PC-3 (cell line): ENCODE measurements at regions not wholly inside any gene's neighbourhood (a gene's known extent, or its start where the extent isn't known, plus 50 kb on each side); places are given as distances from the start of the nearest gene placed in this dataset.

Experiments used
- EZH2 ChIP-seq: fragments of 300-600 bp; sonication (generic); IDR thresholded peaks from one replicate; pipeline ENCODE4 v1.6.1; 2017; ENCODE audit warnings: antibody characterized with exemption, mild to moderate bottlenecking, low read length; ENCODE audit not compliant: unreplicated experiment
- TF ChIP-seq, protein P1 (sequence below): fragments of 300-600 bp; sonication (generic); conservative IDR thresholded peaks from 2 replicates; pipeline ENCODE4 v1.5.1; 2017; ENCODE audit warnings: antibody characterized with exemption, low read depth, mild to moderate bottlenecking, low read length

GRCh38 chr3:72490688-72491435 is 357.4 kb downstream of the SHQ1 start:
- TF ChIP-seq, protein P1, sequence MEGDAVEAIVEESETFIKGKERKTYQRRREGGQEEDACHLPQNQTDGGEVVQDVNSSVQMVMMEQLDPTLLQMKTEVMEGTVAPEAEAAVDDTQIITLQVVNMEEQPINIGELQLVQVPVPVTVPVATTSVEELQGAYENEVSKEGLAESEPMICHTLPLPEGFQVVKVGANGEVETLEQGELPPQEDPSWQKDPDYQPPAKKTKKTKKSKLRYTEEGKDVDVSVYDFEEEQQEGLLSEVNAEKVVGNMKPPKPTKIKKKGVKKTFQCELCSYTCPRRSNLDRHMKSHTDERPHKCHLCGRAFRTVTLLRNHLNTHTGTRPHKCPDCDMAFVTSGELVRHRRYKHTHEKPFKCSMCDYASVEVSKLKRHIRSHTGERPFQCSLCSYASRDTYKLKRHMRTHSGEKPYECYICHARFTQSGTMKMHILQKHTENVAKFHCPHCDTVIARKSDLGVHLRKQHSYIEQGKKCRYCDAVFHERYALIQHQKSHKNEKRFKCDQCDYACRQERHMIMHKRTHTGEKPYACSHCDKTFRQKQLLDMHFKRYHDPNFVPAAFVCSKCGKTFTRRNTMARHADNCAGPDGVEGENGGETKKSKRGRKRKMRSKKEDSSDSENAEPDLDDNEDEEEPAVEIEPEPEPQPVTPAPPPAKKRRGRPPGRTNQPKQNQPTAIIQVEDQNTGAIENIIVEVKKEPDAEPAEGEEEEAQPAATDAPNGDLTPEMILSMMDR: no peak
- no peak for TF ChIP-seq EZH2
